ENCODE measurements at regions not wholly inside any gene's neighbourhood (a gene's known extent, or its start where the extent isn't known, plus 50 kb on each side); places are given as distances from the start of the nearest gene placed in this dataset.

- no peak for TF ChIP-seq GATA3 (IDR thresholded peaks at IDR 0.05; ENCODE audit: low read depth, low read length)
- no peak for TF ChIP-seq GATA2 (IDR thresholded peaks at IDR 0.05; ENCODE audit: low read depth, low read length)
Observed at GRCh38 chr13:111904701-111905608, 162.0 kb upstream of the SOX1 start.

GRCh38 chr13:111905609-111905945 lies 161.4 kb upstream of the SOX1 start:
- TF ChIP-seq GATA2 (IDR thresholded peaks at IDR 0.05; ENCODE audit: low read depth, low read length): no peak
- TF ChIP-seq GATA3 (IDR thresholded peaks at IDR 0.05; ENCODE audit: low read depth, low read length): no peak

GRCh38 chr13:111906306-111906705 lies 160.6 kb upstream of the SOX1 start:
- no peak for TF ChIP-seq GATA3 (IDR thresholded peaks at IDR 0.05; ENCODE audit: low read depth, low read length)
- no peak for TF ChIP-seq GATA2 (IDR thresholded peaks at IDR 0.05; ENCODE audit: low read depth, low read length)

DNA sequence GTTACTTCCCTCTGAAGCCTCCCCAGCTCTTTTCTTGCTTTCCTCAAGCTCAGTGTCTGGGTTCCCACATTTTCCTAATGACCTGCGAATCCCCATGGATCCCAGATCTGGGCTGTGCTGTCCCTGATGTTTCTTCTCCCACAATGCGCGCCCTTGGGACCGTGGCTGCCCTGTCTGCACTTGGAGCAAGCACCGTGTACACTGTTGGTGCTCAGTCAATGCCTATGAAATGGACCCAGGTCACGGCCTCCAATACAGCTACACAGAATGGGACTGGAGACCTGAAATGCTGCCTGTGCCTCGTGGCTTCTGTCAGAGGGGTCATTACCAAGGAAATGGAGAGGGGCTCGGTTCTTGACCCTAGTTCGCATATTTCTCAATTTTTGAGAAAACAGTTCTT lies 160.1 kb upstream of the SOX1 start:
- TF ChIP-seq GATA3 (IDR thresholded peaks at IDR 0.05; ENCODE audit: low read depth, low read length) (no peak), GATA2 (IDR thresholded peaks at IDR 0.05; ENCODE audit: low read depth, low read length) (no peak)

DNA sequence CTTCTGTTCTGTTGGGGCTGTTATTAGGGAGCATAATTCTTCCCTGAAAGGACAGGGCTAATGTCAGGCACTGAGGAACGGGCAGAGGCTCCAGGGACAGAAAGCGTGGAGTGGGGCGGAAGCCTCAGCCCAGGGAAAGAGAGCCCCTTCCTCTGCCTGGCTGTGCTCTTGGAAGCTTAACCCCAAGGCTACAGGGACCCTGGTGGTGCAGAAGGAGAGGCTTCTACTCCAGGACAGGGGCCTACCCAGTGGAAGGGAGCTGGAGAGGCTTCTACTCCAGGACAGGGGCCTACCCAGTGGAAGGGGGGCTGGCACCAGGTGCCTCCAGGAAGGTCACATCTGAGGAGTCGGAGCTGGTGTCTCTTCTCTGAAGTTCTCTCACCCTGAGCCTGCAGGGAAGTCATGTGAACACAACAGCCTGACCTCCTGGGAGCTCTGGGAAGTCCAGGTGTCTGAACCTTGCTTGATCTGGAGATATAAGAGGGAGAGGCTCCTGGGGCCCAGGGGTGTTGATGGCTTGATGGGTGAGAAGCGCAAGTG lies 159.5 kb upstream of the SOX1 start:
- TF ChIP-seq GATA2 (IDR thresholded peaks at IDR 0.05; ENCODE audit: low read depth, low read length): no peak
- no peak for TF ChIP-seq GATA3 (IDR thresholded peaks at IDR 0.05; ENCODE audit: low read depth, low read length)

- TF ChIP-seq GATA3 (IDR thresholded peaks at IDR 0.05; ENCODE audit: low read depth, low read length) (no peak), GATA2 (IDR thresholded peaks at IDR 0.05; ENCODE audit: low read depth, low read length) (no peak)
Observed at GRCh38 chr13:111908361-111908760, 158.6 kb upstream of the SOX1 start.

DNA sequence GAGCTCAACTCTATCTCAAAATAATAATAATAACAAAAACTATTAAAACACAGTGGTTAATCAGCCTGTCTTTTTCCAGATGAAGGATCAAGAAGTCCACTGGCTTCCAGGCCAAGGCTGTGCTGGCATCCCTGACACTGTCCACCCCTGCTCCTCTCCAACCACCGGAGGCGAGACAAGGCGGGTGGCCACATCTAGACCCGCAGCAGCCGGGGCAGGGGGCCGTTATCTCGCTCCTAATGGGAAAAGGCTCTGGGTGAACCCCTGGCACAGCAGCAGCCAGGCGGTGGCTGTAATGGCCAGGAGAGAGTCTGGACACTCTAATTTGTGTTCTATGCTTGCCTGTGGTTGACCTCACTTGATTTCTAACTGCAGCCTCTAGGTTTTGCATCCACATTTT lies 158.0 kb upstream of the SOX1 start:
- TF ChIP-seq GATA3 (IDR thresholded peaks at IDR 0.05; ENCODE audit: low read depth, low read length): no peak
- TF ChIP-seq GATA2 (IDR thresholded peaks at IDR 0.05; ENCODE audit: low read depth, low read length): no peak

DNA sequence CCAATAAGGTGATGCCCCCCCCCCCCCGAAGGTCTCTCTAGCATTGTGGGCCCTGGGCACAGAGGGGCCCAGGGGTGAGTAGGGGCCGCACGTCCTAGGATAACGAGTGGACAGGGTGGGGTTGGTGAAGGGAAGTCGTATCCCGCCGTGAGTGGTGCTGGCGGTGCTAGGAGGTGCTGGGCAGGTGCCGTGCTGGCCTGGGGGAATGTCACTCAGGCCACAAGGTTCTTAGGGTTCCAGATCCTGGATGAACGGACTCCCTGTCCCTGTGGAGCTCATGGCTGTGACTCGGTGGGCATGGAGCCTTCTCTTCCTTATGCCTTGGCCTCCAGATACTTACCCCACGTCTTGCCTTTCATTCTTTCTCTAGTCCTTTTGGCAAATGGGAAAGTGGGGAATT lies 157.4 kb upstream of the SOX1 start:
- TF ChIP-seq GATA3 (IDR thresholded peaks at IDR 0.05; ENCODE audit: low read depth, low read length): no peak
- no peak for TF ChIP-seq GATA2 (IDR thresholded peaks at IDR 0.05; ENCODE audit: low read depth, low read length)

- no peak for TF ChIP-seq GATA3 (IDR thresholded peaks at IDR 0.05; ENCODE audit: low read depth, low read length)
- TF ChIP-seq GATA2 (IDR thresholded peaks at IDR 0.05; ENCODE audit: low read depth, low read length): no peak
Observed at GRCh38 chr13:111909971-111910671, 156.8 kb upstream of the SOX1 start.

DNA sequence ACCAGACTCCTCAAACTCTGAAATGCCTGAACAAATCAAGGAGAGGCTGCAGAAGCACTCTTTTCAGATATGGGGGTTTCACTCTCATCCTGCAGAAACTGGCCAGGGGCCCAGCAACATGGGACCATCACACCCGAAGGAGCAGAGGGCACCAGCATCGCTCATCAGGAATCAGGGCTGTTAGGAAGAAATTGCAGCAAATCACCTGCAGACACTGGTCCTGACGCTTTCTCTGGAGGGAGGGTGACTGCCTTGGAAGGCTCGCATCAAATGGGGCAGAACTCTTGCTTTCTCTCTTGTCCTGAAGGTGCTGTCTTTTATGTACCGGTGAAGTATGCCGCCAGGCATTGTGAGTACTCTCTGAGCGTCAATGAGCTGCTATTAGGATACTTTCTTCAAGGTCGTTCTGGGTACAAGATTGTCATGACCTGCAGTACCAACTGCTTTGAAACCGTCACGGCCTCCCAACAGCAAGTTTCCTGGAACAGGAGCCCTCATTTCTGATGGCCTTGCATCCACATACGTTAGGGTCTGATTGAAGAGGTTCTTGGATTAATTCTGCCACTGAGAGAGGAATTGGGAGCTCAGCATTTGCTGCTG lies 155.7 kb upstream of the SOX1 start:
- no peak for TF ChIP-seq GATA3 (IDR thresholded peaks at IDR 0.05; ENCODE audit: low read depth, low read length)
- TF ChIP-seq GATA2 (IDR thresholded peaks at IDR 0.05; ENCODE audit: low read depth, low read length): no peak

DNA sequence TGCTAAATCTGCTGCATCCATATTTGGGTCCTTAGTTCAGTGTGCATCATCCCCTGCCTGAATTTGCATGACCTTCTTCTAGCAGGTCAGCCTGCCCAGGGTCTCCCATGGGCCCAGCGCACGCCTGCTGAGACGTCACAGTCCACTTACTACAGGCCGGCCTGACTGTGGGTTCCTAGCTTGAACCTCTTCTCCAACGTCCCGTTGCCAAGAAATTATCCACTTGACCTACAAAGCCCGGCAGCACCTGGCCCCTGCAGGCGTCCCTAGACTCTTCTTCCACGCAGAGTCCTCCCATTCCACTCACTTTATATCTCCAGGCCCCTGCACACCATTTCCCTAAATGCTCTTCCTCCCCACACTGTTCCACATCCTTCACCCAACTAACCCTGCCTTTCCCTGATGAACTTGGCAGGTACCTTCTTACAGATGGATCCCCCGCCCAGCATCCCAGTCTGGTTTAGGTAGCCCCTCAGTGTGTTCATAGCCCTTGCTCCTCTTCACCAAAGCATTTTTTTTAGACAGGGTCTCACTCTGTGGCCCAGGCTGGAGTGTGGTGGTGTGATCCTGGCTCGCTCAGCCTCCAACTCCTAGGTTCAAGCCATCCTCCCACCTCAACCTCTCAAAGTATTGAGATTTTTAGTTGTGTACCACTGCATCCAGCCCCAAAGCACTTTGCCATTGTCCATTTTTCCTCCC lies 155.0 kb upstream of the SOX1 start:
- TF ChIP-seq GATA2 (IDR thresholded peaks at IDR 0.05; ENCODE audit: low read depth, low read length): no peak
- no peak for TF ChIP-seq GATA3 (IDR thresholded peaks at IDR 0.05; ENCODE audit: low read depth, low read length)

- TF ChIP-seq GATA2 (IDR thresholded peaks at IDR 0.05; ENCODE audit: low read depth, low read length) (no peak), GATA3 (IDR thresholded peaks at IDR 0.05; ENCODE audit: low read depth, low read length) (no peak)
Observed at GRCh38 chr13:111912453-111912866, 154.5 kb upstream of the SOX1 start.

- TF ChIP-seq GATA3 (IDR thresholded peaks at IDR 0.05; ENCODE audit: low read depth, low read length) (no peak), GATA2 (IDR thresholded peaks at IDR 0.05; ENCODE audit: low read depth, low read length) (no peak)
Observed at GRCh38 chr13:111912991-111913760, 153.8 kb upstream of the SOX1 start.

Measured in SH-SY5Y (cell line).